IMR-90 (cell line): ENCODE measurements at regions not wholly inside any gene's neighbourhood (a gene's known extent, or its start where the extent isn't known, plus 50 kb on each side); places are given as distances from the start of the nearest gene placed in this dataset.

Source experiments
- ATAC-seq: fragments of 200-7000 bp; cut with Tn5 transposase; 2 replicates; pipeline ENCODE4 v1.9.1; 2020; ENCODE audit warnings: low read depth, mild to moderate bottlenecking, moderate library complexity
- BruUV-seq: library from RNA; stranded (reverse); fragments of 400-500 nt; replicated peaks from 2 replicates; lab custom pipeline; 2021; lab: Mats Ljungman, UMichigan
- CTCF ChIA-PET: fragments of 300-600 bp; formaldehyde crosslinking; extraction: SDS; loops from one replicate; lab custom pipeline; 2021; ENCODE audit warnings: antibody characterized with exemption; lab: Yijun Ruan, JAX
- POLR2A ChIA-PET: fragments of 300-600 bp; sonication (Branson Sonifier 250); formaldehyde crosslinking; loops from one replicate; lab custom pipeline; 2022; ENCODE audit warnings: antibody characterized with exemption; ENCODE audit not compliant: unreplicated experiment; lab: Charles Lee
- DNase-seq: peaks from one replicate; pipeline ENCODE4 v3.0.0; 2013
- H2AFZ ChIP-seq: replicated peaks from 2 replicates; pipeline ENCODE3; 2013; ENCODE audit warnings: low read length, mild to moderate bottlenecking; ENCODE audit not compliant: poor library complexity
- H2AK5ac ChIP-seq: 2 replicates; pipeline ENCODE4 v1.6.1; 2013; ENCODE audit warnings: low read depth, low read length, inconsistent platforms
- H2AK9ac ChIP-seq: replicated peaks from 2 replicates; pipeline ENCODE3; 2013; ENCODE audit warnings: mild to moderate bottlenecking, low read depth, low read length, moderate library complexity; ENCODE audit not compliant: poor library complexity
- H2BK120ac ChIP-seq: 2 replicates; pipeline ENCODE4 v1.6.1; 2013; ENCODE audit warnings: low read depth, low read length, inconsistent platforms
- H2BK15ac ChIP-seq: 3 replicates; pipeline ENCODE4 v1.6.1; 2013; ENCODE audit warnings: low read depth, low read length, inconsistent platforms
- H2BK20ac ChIP-seq: 2 replicates; pipeline ENCODE4 v1.6.1; 2013; ENCODE audit warnings: low read depth, mild to moderate bottlenecking, inconsistent platforms, low read length, moderate library complexity
- H2BK5ac ChIP-seq: 2 replicates; pipeline ENCODE4 v1.6.1; 2013; ENCODE audit warnings: mild to moderate bottlenecking, low read depth, low read length, inconsistent platforms; ENCODE audit not compliant: poor library complexity, severe bottlenecking
- H3K14ac ChIP-seq: replicated peaks from 2 replicates; pipeline ENCODE4 v1.6.1; 2013; ENCODE audit warnings: low read depth, low read length, inconsistent platforms
- H3K18ac ChIP-seq: 2 replicates; pipeline ENCODE4 v1.6.1; 2013; ENCODE audit warnings: low read depth, low read length, control low read depth
- H3K23ac ChIP-seq: 2 replicates; pipeline ENCODE4 v1.6.1; 2013; ENCODE audit warnings: low read depth, low read length, inconsistent platforms
- H3K27ac ChIP-seq: 2 replicates; pipeline ENCODE4 v1.5.1; 2013; ENCODE audit warnings: mild to moderate bottlenecking, control low read depth, low read length; ENCODE audit not compliant: insufficient read depth
- H3K27me3 ChIP-seq: 2 replicates; pipeline ENCODE4 v1.6.1; 2013; ENCODE audit warnings: low read length; ENCODE audit not compliant: control insufficient read depth, insufficient read depth
- H3K36me3 ChIP-seq: 2 replicates; pipeline ENCODE4 v1.6.1; 2013; ENCODE audit warnings: low read length, mixed read lengths; ENCODE audit not compliant: control insufficient read depth, insufficient read depth
- H3K4ac ChIP-seq: 2 replicates; pipeline ENCODE4 v1.6.1; 2013; ENCODE audit warnings: low read depth, low read length, inconsistent platforms
- H3K4me1 ChIP-seq: 2 replicates; pipeline ENCODE4 v1.6.1; 2013; ENCODE audit warnings: low read length, mixed read lengths; ENCODE audit not compliant: control insufficient read depth, insufficient read depth
- H3K4me2 ChIP-seq: 2 replicates; pipeline ENCODE4 v1.6.1; 2013; ENCODE audit warnings: low read depth, mild to moderate bottlenecking, control low read depth, low read length, moderate library complexity
- H3K4me3 ChIP-seq: 2 replicates; pipeline ENCODE4 v1.5.1; 2013; ENCODE audit warnings: low read depth, mild to moderate bottlenecking, control low read depth, low read length, moderate library complexity; ENCODE audit not compliant: insufficient read depth
- H3K56ac ChIP-seq: 2 replicates; pipeline ENCODE4 v1.6.1; 2013; ENCODE audit warnings: low read length, inconsistent platforms; ENCODE audit not compliant: insufficient read depth; ENCODE audit errors: extremely low read depth
- H3K79me1 ChIP-seq, 2 experiments: 2 replicates each; pipeline ENCODE4 v1.6.1; 2013; ENCODE audit warnings: low read length in 2 of 2, inconsistent platforms in 1 of 2, low read depth in 1 of 2
- H3K9ac ChIP-seq: 2 replicates; pipeline ENCODE4 v1.6.1; 2013; ENCODE audit warnings: low read depth, low read length, control low read depth
- H3K9me1 ChIP-seq: 2 replicates; pipeline ENCODE4 v1.6.1; 2013; ENCODE audit warnings: low read length, inconsistent platforms; ENCODE audit not compliant: insufficient read depth
- H3K9me3 ChIP-seq: 2 replicates; pipeline ENCODE4 v1.6.1; 2013; ENCODE audit warnings: low read length; ENCODE audit not compliant: control insufficient read depth, insufficient read depth
- H4K20me1 ChIP-seq: 2 replicates; pipeline ENCODE4 v1.6.1; 2013; ENCODE audit warnings: low read length, inconsistent platforms; ENCODE audit not compliant: insufficient read depth
- H4K5ac ChIP-seq: 2 replicates; pipeline ENCODE4 v1.6.1; 2013; ENCODE audit warnings: mild to moderate bottlenecking, low read depth, low read length, control low read depth
- H4K8ac ChIP-seq, 2 experiments: 2 replicates each; pipeline ENCODE4 v1.6.1; 2013; ENCODE audit warnings: low read depth in 2 of 2, low read length in 2 of 2, control low read depth in 1 of 2, inconsistent platforms in 1 of 2
- H4K91ac ChIP-seq: 2 replicates; pipeline ENCODE4 v1.6.1; 2013; ENCODE audit warnings: low read depth, low read length, inconsistent platforms; ENCODE audit not compliant: insufficient read depth
- BHLHE40 ChIP-seq: fragments of 150-350 bp; IDR thresholded peaks from 2 replicates; pipeline ENCODE4 v1.6.1; 2016; ENCODE audit warnings: mild to moderate bottlenecking, low read depth, low read length
- CEBPB ChIP-seq: IDR thresholded peaks from 2 replicates; pipeline ENCODE4 v1.6.1; 2012; ENCODE audit warnings: low read depth, low read length, improper control_type of control experiment
- FOS ChIP-seq: fragments of 150-350 bp; IDR thresholded peaks from 2 replicates; pipeline ENCODE4 v1.6.1; 2016; ENCODE audit warnings: low read depth, low read length
- MAFK ChIP-seq: IDR thresholded peaks from 2 replicates; pipeline ENCODE4 v1.6.1; 2012; ENCODE audit warnings: low read depth, low read length, improper control_type of control experiment
- MAZ ChIP-seq: IDR thresholded peaks from 2 replicates; pipeline ENCODE4 v1.6.1; 2012; ENCODE audit warnings: low read depth, mild to moderate bottlenecking, low read length, improper control_type of control experiment, moderate library complexity, borderline replicate concordance
- MXI1 ChIP-seq: IDR thresholded peaks from 2 replicates; pipeline ENCODE4 v1.6.1; 2012; ENCODE audit warnings: low read depth, mild to moderate bottlenecking, low read length, moderate library complexity, borderline replicate concordance
- NFE2L2 ChIP-seq: fragments of 150-350 bp; IDR thresholded peaks from 2 replicates; pipeline ENCODE4 v1.6.1; 2016; ENCODE audit warnings: low read depth, mild to moderate bottlenecking, low read length
- POLR2A ChIP-seq: IDR thresholded peaks from 2 replicates; pipeline ENCODE4 v1.6.1; 2012; ENCODE audit warnings: mild to moderate bottlenecking, low read depth, low read length
- RAD21 ChIP-seq: IDR thresholded peaks from 2 replicates; pipeline ENCODE4 v1.6.1; 2012; ENCODE audit warnings: low read length, improper control_type of control experiment
- RCOR1 ChIP-seq: IDR thresholded peaks from 2 replicates; pipeline ENCODE4 v1.6.1; 2012; ENCODE audit warnings: mild to moderate bottlenecking, low read length, improper control_type of control experiment; ENCODE audit not compliant: insufficient replicate concordance
- RFX5 ChIP-seq: IDR thresholded peaks from 2 replicates; pipeline ENCODE4 v1.8.0; 2012; ENCODE audit warnings: low read depth, mild to moderate bottlenecking, low read length, moderate library complexity
- SMC3 ChIP-seq: fragments of 150-350 bp; IDR thresholded peaks from 2 replicates; pipeline ENCODE4 v1.6.1; 2016; ENCODE audit warnings: low read depth, mild to moderate bottlenecking, antibody characterized with exemption, low read length, moderate library complexity
- dilution Hi-C: fragments of 300-500 bp; cut with HindIII; formaldehyde crosslinking; loops from one replicate; pipeline ENCODE4 v1.14.3; 2018; ENCODE audit warnings: low sequenced_read_pairs; ENCODE audit not compliant: unreplicated experiment
- in situ Hi-C: fragments of 300-500 bp; cut with MboI; formaldehyde crosslinking; loops from 3 replicates; pipeline ENCODE4 v1.14.3; 2019; ENCODE audit warnings: low sequenced_read_pairs, inconsistent platforms, mixed read lengths
- intact Hi-C: fragments of 100-400 bp; cut with micrococcal nuclease; formaldehyde crosslinking; loops from 2 replicates; pipeline ENCODE4 v1.10.0; 2022
- TF ChIP-seq, protein P1 (sequence below): fragments of 150-350 bp; IDR thresholded peaks from 2 replicates; pipeline ENCODE4 v1.6.1; 2017; ENCODE audit warnings: mild to moderate bottlenecking, antibody characterized with exemption, low read length, low read depth
- TF ChIP-seq, protein P2 (sequence below): fragments of 150-350 bp; IDR thresholded peaks from 2 replicates; pipeline ENCODE4 v1.6.1; 2016; ENCODE audit warnings: low read depth, mild to moderate bottlenecking, low read length, moderate library complexity, borderline replicate concordance

GRCh38 chr10:21205328-21205727 is 308.2 kb upstream of the NEBL start:
- no peak overlapping the region for H4K5ac ChIP-seq
- no peak overlapping the region for H3K56ac ChIP-seq
- no peaks in the 10 kb centered on the region for H3K4me1 ChIP-seq
- H4K8ac ChIP-seq, result no peak overlapping the region
- no peak overlapping the region for H2BK20ac ChIP-seq
- no peaks in the 10 kb centered on the region for H4K20me1 ChIP-seq
- no TSS peak for BruUV-seq
- in situ Hi-C loops (no loop called here), dilution Hi-C loops (no loop called here), intact Hi-C loops (no loop called here)
- H3K9me1 ChIP-seq, result no peaks in the 10 kb centered on the region
- H3K4ac ChIP-seq, result no peak overlapping the region
- H3K9me3 ChIP-seq, result no peaks in the 10 kb centered on the region
- H2BK15ac ChIP-seq, result no peak overlapping the region
- H3K4me2 ChIP-seq, result no peak overlapping the region
- no peak overlapping the region for H2AK5ac ChIP-seq
- H3K23ac ChIP-seq, result no peak overlapping the region
- H2AK9ac ChIP-seq, result no peak overlapping the region
- no peaks in the 10 kb centered on the region for H3K36me3 ChIP-seq
- no peaks in the 10 kb centered on the region for H3K27me3 ChIP-seq
- DNase-seq, result no peak
- H3K18ac ChIP-seq, result no peak overlapping the region
- H4K91ac ChIP-seq, result no peak overlapping the region
- no peak overlapping the region for H2BK5ac ChIP-seq
- ChIA-PET POLR2A (no interaction called here), CTCF (no interaction called here)
- ATAC-seq, result no peak
- TF ChIP-seq, protein P1, sequence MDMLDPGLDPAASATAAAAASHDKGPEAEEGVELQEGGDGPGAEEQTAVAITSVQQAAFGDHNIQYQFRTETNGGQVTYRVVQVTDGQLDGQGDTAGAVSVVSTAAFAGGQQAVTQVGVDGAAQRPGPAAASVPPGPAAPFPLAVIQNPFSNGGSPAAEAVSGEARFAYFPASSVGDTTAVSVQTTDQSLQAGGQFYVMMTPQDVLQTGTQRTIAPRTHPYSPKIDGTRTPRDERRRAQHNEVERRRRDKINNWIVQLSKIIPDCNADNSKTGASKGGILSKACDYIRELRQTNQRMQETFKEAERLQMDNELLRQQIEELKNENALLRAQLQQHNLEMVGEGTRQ, result no peak
- TF ChIP-seq SMC3 (no peak), NFE2L2 (no peak), FOS (no peak), MAZ (no peak), CEBPB (no peak), RFX5 (no peak), POLR2A (no peak), BHLHE40 (no peak), MXI1 (no peak), RCOR1 (no peak), MAFK (no peak), RAD21 (no peak)
- TF ChIP-seq, protein P2, sequence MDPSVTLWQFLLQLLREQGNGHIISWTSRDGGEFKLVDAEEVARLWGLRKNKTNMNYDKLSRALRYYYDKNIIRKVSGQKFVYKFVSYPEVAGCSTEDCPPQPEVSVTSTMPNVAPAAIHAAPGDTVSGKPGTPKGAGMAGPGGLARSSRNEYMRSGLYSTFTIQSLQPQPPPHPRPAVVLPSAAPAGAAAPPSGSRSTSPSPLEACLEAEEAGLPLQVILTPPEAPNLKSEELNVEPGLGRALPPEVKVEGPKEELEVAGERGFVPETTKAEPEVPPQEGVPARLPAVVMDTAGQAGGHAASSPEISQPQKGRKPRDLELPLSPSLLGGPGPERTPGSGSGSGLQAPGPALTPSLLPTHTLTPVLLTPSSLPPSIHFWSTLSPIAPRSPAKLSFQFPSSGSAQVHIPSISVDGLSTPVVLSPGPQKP, result no peak
- H2BK120ac ChIP-seq, result no peak overlapping the region
- no peak overlapping the region for H3K9ac ChIP-seq
- no peak overlapping the region for H2AFZ ChIP-seq
- H3K4me3 ChIP-seq, result no peak overlapping the region
- H3K27ac ChIP-seq, result no peak overlapping the region
- H3K79me1 ChIP-seq, result no peaks in the 10 kb centered on the region
- no peak overlapping the region for H3K14ac ChIP-seq
